ENCODE measurements at regions not wholly inside any gene's neighbourhood (a gene's known extent, or its start where the extent isn't known, plus 50 kb on each side); places are given as distances from the start of the nearest gene placed in this dataset.

GRCh38 chr13:55467476-55467875 lies 1673.2 kb upstream of the PRR20A start:
- no peak overlapping the region for H3K4me2 ChIP-seq (replicated peaks; ENCODE audit: low read depth, low read length, poor library complexity, severe bottlenecking)
- H3K4me3 Mint-ChIP-seq, result no peak overlapping the region
- ATAC-seq (ENCODE audit: low read depth), result no peak
- no peaks in the 10 kb centered on the region for H3K4me1 ChIP-seq (ENCODE audit: control insufficient read depth in 2 of 2, insufficient read depth in 2 of 2, low read length in 2 of 2)
- no peak for DNase-seq
- no peak overlapping the region for H2AFZ ChIP-seq (ENCODE audit: insufficient read depth, low read depth, low read length, poor library complexity, severe bottlenecking)
- H3K4me3 ChIP-seq (ENCODE audit: control extremely low read depth in 1 of 5, extremely low read depth in 1 of 5, insufficient read depth in 1 of 5, low read depth in 2 of 5, low read length in 4 of 5), result no peak overlapping the region
- ChIA-PET CTCF (no interaction called here), POLR2A (no interaction called here)
- WGBS (ENCODE audit: insufficient coverage), result no CpG with 5 or more reads among the region's 2 CpGs
- intact Hi-C loops (cut with micrococcal nuclease), result no loop called here
- H3K9ac ChIP-seq (ENCODE audit: low read length), result no peak overlapping the region
- H3K27ac ChIP-seq (ENCODE audit: low read length in 2 of 2), result no peak overlapping the region
- H3K4me1 Mint-ChIP-seq, result no peaks in the 10 kb centered on the region
- no peak overlapping the region for H3K27ac Mint-ChIP-seq
- H3K36me3 ChIP-seq (replicated peaks in 1 of 2; ENCODE audit: control extremely low read depth in 1 of 2, control insufficient read depth in 1 of 2, extremely low read depth in 1 of 2, insufficient read depth in 2 of 2, low read length in 1 of 2), result no peaks in the 10 kb centered on the region
- H3K27me3 Mint-ChIP-seq, result no peaks in the 10 kb centered on the region
- H3K27me3 ChIP-seq (replicated peaks in 1 of 4; ENCODE audit: control extremely low read depth in 1 of 4, control insufficient read depth in 3 of 4, insufficient read depth in 4 of 4, low read length in 3 of 4), result no peaks in the 10 kb centered on the region
- H3K9me3 ChIP-seq (ENCODE audit: control extremely low read depth in 1 of 3, control insufficient read depth in 2 of 3, insufficient read depth in 1 of 3, low read length in 2 of 3), result no peaks in the 10 kb centered on the region
- no peaks in the 10 kb centered on the region for H3K79me2 ChIP-seq (ENCODE audit: control insufficient read depth, insufficient read depth, low read length)
- no peaks in the 10 kb centered on the region for H4K20me1 ChIP-seq (ENCODE audit: control insufficient read depth, insufficient read depth, low read length, poor library complexity, severe bottlenecking)
- TF ChIP-seq EZH2 (IDR thresholded peaks at IDR 0.05; ENCODE audit: borderline replicate concordance, insufficient read depth, low read depth, low read length, poor library complexity, severe bottlenecking), result no peak
- no peak for TF ChIP-seq CTCF (IDR thresholded peaks at IDR 0.05)
- peaks cover 2% of the 10 kb centered on the region for H3K9me3 Mint-ChIP-seq (ENCODE audit: insufficient read depth)

- Histone ChIP-seq H3K9me3 (ENCODE audit: control extremely low read depth in 1 of 3, control insufficient read depth in 2 of 3, insufficient read depth in 1 of 3, low read length in 2 of 3) (peaks cover 0 to 3% (median 0%) of the 10 kb centered on the region in 3 donors), H3K36me3 (replicated peaks in 1 of 2; ENCODE audit: control extremely low read depth in 1 of 2, control insufficient read depth in 1 of 2, extremely low read depth in 1 of 2, insufficient read depth in 2 of 2, low read length in 1 of 2) (no peaks in the 10 kb centered on the region), H3K27me3 (replicated peaks in 1 of 4; ENCODE audit: control extremely low read depth in 1 of 4, control insufficient read depth in 3 of 4, insufficient read depth in 4 of 4, low read length in 3 of 4) (no peaks in the 10 kb centered on the region), H4K20me1 (ENCODE audit: control insufficient read depth, insufficient read depth, low read length, poor library complexity, severe bottlenecking) (no peaks in the 10 kb centered on the region), H2AFZ (ENCODE audit: insufficient read depth, low read depth, low read length, poor library complexity, severe bottlenecking) (no peak overlapping the region), H3K4me2 (replicated peaks; ENCODE audit: low read depth, low read length, poor library complexity, severe bottlenecking) (no peak overlapping the region), H3K79me2 (ENCODE audit: control insufficient read depth, insufficient read depth, low read length) (no peaks in the 10 kb centered on the region), H3K4me3 (ENCODE audit: control extremely low read depth in 1 of 5, extremely low read depth in 1 of 5, insufficient read depth in 1 of 5, low read depth in 2 of 5, low read length in 4 of 5) (no peak overlapping the region), H3K27ac (ENCODE audit: low read length in 2 of 2) (no peak overlapping the region), H3K9ac (ENCODE audit: low read length) (no peak overlapping the region), H3K4me1 (ENCODE audit: control insufficient read depth in 2 of 2, insufficient read depth in 2 of 2, low read length in 2 of 2) (no peaks in the 10 kb centered on the region)
- Mint-ChIP-seq H3K4me3 (no peak overlapping the region), H3K4me1 (no peaks in the 10 kb centered on the region), H3K9me3 (ENCODE audit: insufficient read depth) (peaks cover 10% of the 10 kb centered on the region), H3K27me3 (no peaks in the 10 kb centered on the region), H3K27ac (no peak overlapping the region)
- intact Hi-C loops (cut with micrococcal nuclease), result no loop called here
- POLR2A ChIA-PET, result no interaction called here
- CTCF ChIA-PET, result no interaction called here
- ATAC-seq (ENCODE audit: low read depth) (no peak), DNase-seq (no peak)
- no CpG with 5 or more reads among the region's 3 CpGs for WGBS (ENCODE audit: insufficient coverage)
- TF ChIP-seq EZH2 (IDR thresholded peaks at IDR 0.05; ENCODE audit: borderline replicate concordance, insufficient read depth, low read depth, low read length, poor library complexity, severe bottlenecking) (no peak), CTCF (IDR thresholded peaks at IDR 0.05) (no peak)
These were observed 1657.0 kb upstream of the PRR20A start for GRCh38 chr13:55483626-55484158.

Measured in B cell (primary cell).